Uterus (tissue), 3 donors: ENCODE measurements at regions not wholly inside any gene's neighbourhood (a gene's known extent, or its start where the extent isn't known, plus 50 kb on each side); places are given as distances from the start of the nearest gene placed in this dataset.

Source experiments
- DNase-seq, 2 donors: peaks; one replicate each; pipeline ENCODE4 v3.0.0-alpha.2; 2019 to 2020
- H3K27ac ChIP-seq, 2 donors: fragments of 200-600 bp; sonication (generic); 1 replicate in 1 of 2; 2 replicates in 1 of 2; pipeline ENCODE4 v1.5.1; 2016 to 2018
- H3K27me3 ChIP-seq, 2 donors: fragments of 200-600 bp; sonication (generic); one replicate each; pipeline ENCODE4 v1.5.1; 2018 to 2019; ENCODE audit warnings: control low read depth in 1 of 2
- H3K36me3 ChIP-seq, 2 donors: fragments of 200-600 bp; sonication (generic); one replicate each; pipeline ENCODE4 v1.5.1; 2019; ENCODE audit warnings: control low read depth in 1 of 2
- H3K4me1 ChIP-seq, 2 donors: fragments of 200-600 bp; sonication (generic); one replicate each; pipeline ENCODE4 v1.5.1; 2018 to 2019; ENCODE audit warnings: control low read depth in 1 of 2
- H3K4me3 ChIP-seq, 2 donors: fragments of 200-600 bp; sonication (generic); 1 replicate in 1 of 2; 2 replicates in 1 of 2; pipeline ENCODE4 v1.5.1; 2018 to 2019; ENCODE audit warnings: mild to moderate bottlenecking in 1 of 2
- H3K9me3 ChIP-seq, 2 donors: fragments of 200-600 bp; sonication (generic); one replicate each; pipeline ENCODE4 v1.5.1; 2019; ENCODE audit warnings: control low read depth in 1 of 2
- CTCF ChIP-seq, 4 experiments: fragments of 200-600 bp in 2 of 4; fragments of 450-650 bp in 2 of 4; sonication (generic) in 2 of 4; IDR thresholded peaks; one replicate each; pipeline ENCODE4 v1.5.1; 2016 to 2019; ENCODE audit warnings: antibody characterized with exemption in 4 of 4, mild to moderate bottlenecking in 2 of 4, moderate library complexity in 1 of 4
- POLR2A ChIP-seq, 2 donors: fragments of 450-650 bp; IDR thresholded peaks; one replicate each; pipeline ENCODE4 v1.6.1; 2016; ENCODE audit warnings: antibody characterized with exemption in 2 of 2, mild to moderate bottlenecking in 1 of 2, moderate library complexity in 1 of 2
- intact Hi-C: fragments of 100-400 bp; cut with DNase I; formaldehyde crosslinking; loops from one replicate; pipeline ENCODE4 v1.15.1; 2023; ENCODE audit warnings: low total_unique reads
- donor health status: DM: yes; HTN: yes; CAD: no.

GRCh38 chr3:117540597-117540996 is 831.0 kb downstream of the TUSC7 start:
- no peak for DNase-seq
- TF ChIP-seq CTCF (IDR thresholded peaks at IDR 0.05) (no peak), POLR2A (IDR thresholded peaks at IDR 0.05) (no peak)
- no peaks in the 10 kb centered on the region for H3K4me1 ChIP-seq
- H3K27ac ChIP-seq = no peak overlapping the region
- H3K36me3 ChIP-seq = no peaks in the 10 kb centered on the region
- H3K4me3 ChIP-seq = no peak overlapping the region
- no peaks in the 10 kb centered on the region for H3K9me3 ChIP-seq
- H3K27me3 ChIP-seq = no peaks in the 10 kb centered on the region
- intact Hi-C loops = no loop called here

- intact Hi-C loops = no loop called here
- Histone ChIP-seq H3K27me3 (no peaks in the 10 kb centered on the region), H3K4me3 (no peak overlapping the region), H3K9me3 (no peaks in the 10 kb centered on the region), H3K27ac (no peak overlapping the region), H3K4me1 (no peaks in the 10 kb centered on the region), H3K36me3 (no peaks in the 10 kb centered on the region)
- TF ChIP-seq CTCF (IDR thresholded peaks at IDR 0.05) (no peak), POLR2A (IDR thresholded peaks at IDR 0.05) (no peak)
- DNase-seq = no peak
Observed at GRCh38 chr3:117541721-117542120, 832.1 kb downstream of the TUSC7 start.

GRCh38 chr3:117543521-117543920 is 833.9 kb downstream of the TUSC7 start:
- Histone ChIP-seq H3K36me3 (no peaks in the 10 kb centered on the region), H3K4me1 (no peaks in the 10 kb centered on the region), H3K9me3 (no peaks in the 10 kb centered on the region), H3K27me3 (no peaks in the 10 kb centered on the region), H3K4me3 (no peak overlapping the region), H3K27ac (no peak overlapping the region)
- TF ChIP-seq POLR2A (IDR thresholded peaks at IDR 0.05) = no peak
- no peak for TF ChIP-seq CTCF (IDR thresholded peaks at IDR 0.05)
- DNase-seq = no peak
- intact Hi-C loops = no loop called here

- Histone ChIP-seq H3K36me3 (no peaks in the 10 kb centered on the region), H3K9me3 (no peaks in the 10 kb centered on the region), H3K4me1 (no peaks in the 10 kb centered on the region), H3K27ac (no peak overlapping the region), H3K4me3 (no peak overlapping the region), H3K27me3 (no peaks in the 10 kb centered on the region)
- intact Hi-C loops = no loop called here
- DNase-seq = no peak
- no peak for TF ChIP-seq POLR2A (IDR thresholded peaks at IDR 0.05)
- no peak for TF ChIP-seq CTCF (IDR thresholded peaks at IDR 0.05)
Observed at GRCh38 chr3:117545484-117545883, 835.9 kb downstream of the TUSC7 start.

GRCh38 chr3:117547956-117548550 is 838.5 kb downstream of the TUSC7 start:
- no peak overlapping the region for H3K4me3 ChIP-seq
- no peaks in the 10 kb centered on the region for H3K9me3 ChIP-seq
- H3K27ac ChIP-seq = no peak overlapping the region
- no peaks in the 10 kb centered on the region for H3K36me3 ChIP-seq
- intact Hi-C loops = no loop called here
- DNase-seq = no peak
- TF ChIP-seq POLR2A (IDR thresholded peaks at IDR 0.05) (no peak), CTCF (IDR thresholded peaks at IDR 0.05) (no peak)
- H3K4me1 ChIP-seq = no peaks in the 10 kb centered on the region
- H3K27me3 ChIP-seq = no peaks in the 10 kb centered on the region
